GM18507 (cell line): ENCODE measurements at regions not wholly inside any gene's neighbourhood (a gene's known extent, or its start where the extent isn't known, plus 50 kb on each side); places are given as distances from the start of the nearest gene placed in this dataset.

Experiments used
- DNase-seq: peaks from one replicate; pipeline ENCODE4 v3.0.0; 2011; ENCODE audit warnings: low read depth; ENCODE audit not compliant: insufficient read length; ENCODE audit errors: extremely low spot score
- FAIRE-seq: peaks from 2 replicates; lab custom pipeline; 2011; peaks lifted over from hg19 to GRCh38; lab: Jason Lieb, UNC

DNA sequence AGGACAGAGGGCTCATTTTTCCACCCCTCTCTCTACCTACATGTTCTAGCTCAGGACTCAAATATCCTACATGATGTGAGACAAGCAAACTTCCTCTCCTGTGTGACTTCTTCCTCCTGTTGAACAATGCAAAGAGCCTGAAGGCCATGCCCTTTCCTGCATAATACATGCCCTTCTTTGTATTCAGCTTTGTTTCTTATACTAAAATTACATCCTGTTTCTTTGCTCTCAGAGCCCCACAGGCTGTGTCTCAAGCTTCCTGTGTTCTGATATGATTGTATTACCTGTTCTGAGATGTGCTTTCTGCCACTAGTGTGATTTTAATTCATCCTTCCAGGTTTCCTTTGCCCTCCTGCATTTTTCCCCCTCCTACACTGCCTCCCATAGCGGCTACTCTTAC is 166.4 kb upstream of the AFF2 start:
- FAIRE-seq: no peak
- DNase-seq: no peak

DNA sequence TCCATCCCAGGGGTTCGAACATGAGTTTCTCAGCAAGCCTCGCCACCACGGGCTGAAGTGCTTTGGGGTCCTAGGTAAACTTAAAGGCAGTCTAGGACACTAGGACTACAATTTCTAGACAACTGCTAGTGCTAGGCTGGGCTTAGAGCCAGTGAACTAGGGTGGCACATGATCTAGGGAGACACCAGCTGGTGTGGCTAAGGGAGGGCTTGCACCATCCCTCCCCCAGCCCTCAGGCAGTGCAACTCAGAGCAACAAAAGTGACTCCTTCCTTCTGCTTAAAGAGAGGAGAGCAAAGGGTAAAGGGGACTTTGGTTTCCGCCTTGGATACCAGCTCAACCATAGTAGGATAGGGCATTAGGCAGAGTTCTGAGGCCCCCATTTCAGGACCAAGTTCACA is 162.5 kb upstream of the AFF2 start:
- FAIRE-seq (no peak), DNase-seq (no peak)

DNA sequence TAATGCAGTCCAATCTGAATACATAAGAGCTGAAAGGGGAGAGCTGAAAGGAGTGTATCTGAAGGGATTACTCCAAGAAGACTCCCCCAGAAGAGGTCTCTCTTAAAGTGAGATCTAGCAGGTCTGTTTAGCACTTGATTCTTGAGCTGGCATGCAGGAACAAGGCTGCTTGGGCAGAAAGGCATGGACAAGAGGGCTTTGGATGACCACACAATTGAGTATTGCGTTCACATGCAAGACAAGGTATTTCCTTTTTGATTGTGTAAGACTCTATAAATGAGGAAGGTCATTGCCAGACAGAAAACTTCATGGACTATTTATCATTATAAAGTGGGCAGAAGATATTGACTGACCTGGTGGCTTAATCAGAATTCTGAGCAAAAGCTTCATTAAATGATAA is 145.5 kb upstream of the AFF2 start:
- FAIRE-seq (no peak), DNase-seq (no peak)

DNA sequence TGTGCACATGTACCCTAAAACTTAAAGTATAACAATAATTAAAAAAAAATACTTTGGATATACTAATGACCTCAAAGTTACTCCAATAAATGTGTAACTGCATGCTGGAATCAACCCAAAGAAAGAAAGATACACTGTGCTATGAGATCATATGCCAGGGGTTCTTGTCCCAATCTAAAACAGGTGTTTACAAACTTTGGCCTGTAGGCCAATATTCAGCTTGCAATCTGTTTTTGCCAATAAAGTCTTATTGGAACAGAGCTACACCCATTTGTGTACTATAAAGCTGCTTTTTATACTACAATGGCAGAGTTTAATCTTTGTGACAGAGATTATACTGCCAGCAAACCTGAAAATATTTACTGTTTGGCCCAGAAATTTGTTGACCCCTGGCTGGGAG is 138.8 kb upstream of the AFF2 start:
- FAIRE-seq: no peak

DNA sequence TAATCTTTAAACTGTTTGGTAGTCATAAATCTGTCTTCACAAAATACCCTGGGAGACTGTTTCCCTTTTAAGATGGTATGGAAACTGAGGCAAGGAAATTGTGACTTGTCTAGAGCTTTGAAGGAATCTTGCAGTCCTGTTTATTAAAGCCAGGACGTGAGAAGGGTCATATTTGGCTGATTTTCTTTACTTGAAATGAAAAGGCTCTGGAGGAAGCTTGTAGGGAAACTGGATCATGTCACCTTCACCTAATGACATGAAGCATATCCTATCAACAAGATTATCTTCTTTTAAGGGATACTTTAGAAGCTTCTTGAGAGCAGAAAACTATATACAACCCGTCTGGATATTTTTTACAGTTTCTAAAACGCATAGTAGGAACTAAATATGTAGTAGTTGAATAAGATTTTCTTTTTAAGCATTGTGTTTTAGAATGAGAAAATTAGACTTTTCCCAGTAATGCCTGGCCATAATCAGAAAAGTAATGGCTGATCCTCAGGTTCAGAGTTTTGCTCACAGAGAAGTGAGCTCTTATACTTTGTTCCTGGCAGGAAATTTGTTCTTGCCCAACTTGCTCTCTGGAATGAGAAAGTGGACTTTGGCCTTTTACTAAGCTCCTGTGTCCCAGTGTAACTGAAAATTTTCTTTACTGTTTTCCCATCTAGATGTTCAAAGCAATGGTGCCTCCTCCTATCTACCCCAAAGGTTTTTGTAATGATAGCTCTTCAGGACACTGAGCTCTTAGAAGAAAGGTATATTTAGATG is 136.8 kb upstream of the AFF2 start:
- DNase-seq (no peak), FAIRE-seq (no peak)

More for the DNA sequence above, 138.8 kb upstream of the AFF2 start:
- no peak for DNase-seq

DNA sequence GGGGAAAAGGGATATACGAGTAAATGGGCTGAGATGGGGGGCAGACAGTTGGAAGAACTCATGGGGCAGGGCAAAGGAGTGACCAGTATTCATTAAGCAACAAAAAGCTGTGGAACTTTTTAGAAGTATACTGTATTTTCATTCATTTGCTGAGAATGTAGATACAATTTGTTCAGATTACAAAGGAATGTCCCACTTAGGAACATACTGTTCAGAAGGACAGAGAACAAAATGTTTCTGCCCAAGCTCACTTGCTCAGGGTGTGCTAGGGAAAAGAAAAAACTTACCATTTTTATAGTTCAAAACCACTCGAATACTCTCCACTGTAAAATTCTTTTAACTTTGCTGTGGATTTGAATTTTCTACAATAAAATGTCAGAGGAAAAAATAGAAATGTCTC is 135.2 kb upstream of the AFF2 start:
- FAIRE-seq (no peak), DNase-seq (no peak)

DNA sequence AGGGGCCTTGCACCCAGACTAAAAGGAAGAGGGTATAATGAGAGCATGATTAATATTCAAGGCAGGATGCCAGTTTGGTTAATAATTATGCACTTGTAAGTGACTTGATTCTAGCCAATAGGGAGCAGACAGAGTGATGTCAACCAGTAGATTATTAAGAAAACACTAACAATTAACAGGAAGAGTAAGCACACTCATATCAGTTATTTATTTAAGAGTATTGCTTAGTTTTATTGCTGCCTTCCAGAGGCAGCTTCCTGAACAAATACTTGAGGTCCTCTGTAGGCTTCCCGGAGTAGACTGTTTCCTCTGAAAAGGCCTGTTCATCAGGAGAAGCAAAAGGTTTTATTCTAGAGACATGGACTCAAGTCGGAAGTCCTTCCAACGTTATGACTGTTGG is 129.1 kb upstream of the AFF2 start:
- no peak for FAIRE-seq
- DNase-seq: no peak

DNA sequence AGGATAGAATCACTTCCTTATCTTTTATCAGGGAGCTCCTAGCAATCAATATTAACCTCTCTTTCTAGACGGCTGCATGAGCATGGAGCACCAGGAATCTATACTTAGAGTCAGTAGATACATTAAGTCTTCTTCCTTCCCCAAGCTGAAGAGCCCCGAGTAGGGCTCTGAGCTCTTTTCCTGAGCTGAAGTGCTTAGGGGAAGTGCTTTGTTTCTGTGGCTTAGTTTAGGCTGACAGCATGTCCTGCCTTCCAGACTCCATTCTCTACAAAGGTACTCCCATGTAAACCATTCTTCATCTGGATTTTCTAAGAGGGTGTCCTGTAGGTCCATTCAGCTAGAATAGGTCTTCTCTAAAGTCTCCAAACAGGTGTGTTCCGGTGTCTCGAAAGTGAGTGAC is 127.5 kb upstream of the AFF2 start:
- no peak for FAIRE-seq
- no peak for DNase-seq

DNA sequence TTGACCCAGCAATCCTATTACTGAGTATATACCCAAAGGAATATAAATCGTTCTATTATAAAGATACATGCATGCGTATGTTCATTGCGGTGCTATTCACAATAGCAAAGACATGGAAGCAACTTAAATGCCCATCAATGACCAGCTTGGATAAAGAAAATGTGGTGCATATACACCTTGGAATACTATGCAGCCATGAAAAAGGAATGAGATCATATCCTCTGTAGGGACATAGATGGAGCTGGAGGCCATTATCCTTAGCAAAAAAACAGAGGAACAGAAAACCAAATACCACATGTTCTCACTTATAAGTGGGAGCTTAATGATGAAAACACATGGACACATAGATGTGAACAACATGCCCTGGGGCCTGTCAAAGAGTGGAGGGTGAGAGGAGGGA is 124.1 kb upstream of the AFF2 start:
- FAIRE-seq (no peak), DNase-seq (no peak)

DNA sequence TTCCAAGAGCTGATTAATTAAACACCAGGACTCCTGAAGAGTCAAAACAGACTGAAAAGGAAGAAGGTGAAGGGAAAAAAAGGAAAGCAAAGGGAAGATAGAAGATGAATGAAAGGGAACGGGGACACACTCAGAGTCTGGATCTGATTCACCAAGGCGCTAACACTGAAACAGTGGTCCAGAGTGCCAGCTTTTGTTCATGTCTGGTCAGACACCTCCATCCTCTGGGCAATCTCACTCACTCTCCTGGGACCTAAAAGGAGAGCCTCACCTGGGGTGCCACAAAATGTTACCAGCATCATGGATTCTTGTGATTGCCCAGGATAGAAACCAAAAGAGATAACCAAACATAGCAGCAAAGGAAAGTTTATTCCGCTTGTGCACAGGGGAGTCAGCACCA is 120.3 kb upstream of the AFF2 start:
- FAIRE-seq: peak; percentile 48
- no peak for DNase-seq

DNA sequence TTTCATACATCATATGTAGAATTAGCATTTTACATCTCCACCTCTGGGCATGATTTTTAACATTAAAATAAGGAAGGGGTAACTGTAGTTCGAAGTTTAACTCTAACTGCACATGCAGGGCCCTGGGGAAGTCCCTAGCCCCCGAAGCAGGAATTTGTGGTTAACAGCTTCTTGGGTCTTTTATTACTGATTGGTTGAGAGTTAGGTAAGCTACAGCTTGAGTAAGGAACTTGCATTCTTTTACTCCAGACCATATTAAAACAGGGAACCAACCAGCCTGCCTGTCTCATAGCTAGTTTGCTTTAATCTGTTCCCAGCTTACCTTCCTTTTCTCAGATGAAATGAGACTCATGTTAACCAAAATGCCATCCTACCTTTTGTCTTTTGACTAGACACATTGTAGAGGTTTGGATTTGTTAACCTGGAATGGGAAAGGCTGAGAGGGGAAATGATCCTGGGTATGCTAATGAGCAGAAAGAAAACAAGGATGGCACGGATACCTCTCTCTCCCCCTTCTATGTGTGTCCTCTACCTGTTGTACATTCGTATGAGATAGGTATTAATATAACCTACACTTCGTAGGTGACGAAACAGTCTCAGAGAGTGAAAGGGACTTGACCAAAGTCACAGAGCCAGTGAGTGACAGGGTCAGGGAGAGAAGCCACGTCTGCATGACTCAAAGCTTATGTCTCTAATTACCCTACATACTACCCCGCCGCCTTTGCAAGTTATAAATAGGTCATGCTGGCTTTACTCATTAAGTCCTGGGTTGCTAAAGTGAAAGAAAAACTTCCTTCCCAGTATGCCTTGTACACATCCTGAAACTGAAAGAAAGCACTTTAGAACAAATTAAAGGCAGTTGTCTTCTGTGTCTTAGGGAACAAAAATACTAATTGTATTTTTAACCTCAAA is 119.5 kb upstream of the AFF2 start:
- peak; percentile 1 for DNase-seq
- FAIRE-seq: peak; percentile 95

DNA sequence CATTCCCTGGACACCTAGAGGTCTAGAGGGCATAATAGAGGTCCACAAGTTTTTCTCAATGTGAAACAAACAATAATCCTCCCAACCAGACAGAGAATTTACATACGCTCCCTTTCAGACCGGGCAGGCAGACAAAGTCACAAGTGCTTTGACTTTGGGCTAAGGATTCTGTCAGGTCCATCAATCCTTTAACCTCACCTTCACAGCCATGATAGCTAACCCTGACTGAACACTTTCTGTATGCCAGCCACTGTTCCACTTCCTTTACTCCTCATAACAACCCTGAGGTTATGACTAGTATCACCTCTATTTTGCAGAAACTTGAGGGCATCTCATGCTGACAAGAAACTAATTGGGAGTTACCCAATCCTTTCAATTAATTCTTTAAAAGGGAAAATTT is 118.8 kb upstream of the AFF2 start:
- DNase-seq (no peak), FAIRE-seq (peak; percentile 47)

DNA sequence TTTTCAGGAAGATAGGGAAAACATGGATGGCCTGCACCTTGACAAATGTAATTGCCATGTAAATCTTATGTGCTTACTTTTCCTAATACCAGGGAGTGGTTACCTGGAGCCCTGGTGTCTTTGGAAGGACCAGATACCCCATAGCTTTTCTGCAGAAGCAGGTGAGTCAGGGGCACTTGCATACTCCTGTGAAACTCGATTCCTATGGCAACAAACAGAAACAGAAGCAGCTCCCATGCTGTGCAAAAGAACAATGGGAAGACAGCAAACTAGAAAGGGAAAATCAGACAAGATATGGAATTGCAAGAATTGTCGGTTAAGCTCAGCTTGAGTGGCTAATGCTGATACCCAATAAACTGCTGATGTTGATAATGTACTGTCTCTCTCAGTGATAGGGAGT is 117.4 kb upstream of the AFF2 start:
- no peak for DNase-seq
- FAIRE-seq: no peak

DNA sequence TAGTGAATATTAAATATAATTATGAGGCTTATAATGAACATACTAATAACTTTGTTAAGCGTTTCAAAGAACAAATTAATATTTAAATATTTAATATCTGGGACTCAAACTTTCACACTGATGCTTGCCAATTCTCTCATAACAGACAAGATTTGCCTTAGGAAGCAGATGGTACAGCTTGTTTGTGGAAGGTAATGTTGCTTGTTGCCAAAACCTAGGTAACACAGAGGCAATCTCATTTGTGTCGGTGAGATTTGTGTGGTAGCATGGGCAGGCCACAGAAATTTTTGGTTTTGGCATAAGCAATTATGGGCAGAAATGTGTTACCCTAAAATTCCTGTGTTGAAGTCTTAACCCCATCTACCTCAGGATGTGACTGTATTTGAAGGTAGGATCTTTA is 114.9 kb upstream of the AFF2 start:
- FAIRE-seq (no peak), DNase-seq (no peak)

DNA sequence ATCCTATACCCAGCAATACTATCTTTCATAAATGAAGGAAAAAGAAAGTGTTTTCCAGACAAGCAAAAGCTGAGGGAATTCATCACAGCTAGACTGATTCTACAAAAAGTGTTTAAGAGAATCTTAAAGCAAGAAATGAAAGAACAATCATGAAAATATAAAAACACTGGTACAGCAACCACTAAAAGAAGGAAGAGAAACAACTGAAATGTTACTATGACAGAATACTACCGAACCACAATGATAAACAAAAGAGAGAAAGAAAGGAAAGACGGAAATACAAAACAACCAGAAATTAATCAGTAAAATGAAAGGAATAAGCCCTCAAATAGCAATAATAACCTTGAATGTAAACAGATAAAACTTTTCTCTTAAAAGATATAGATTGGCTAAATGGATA is 110.8 kb upstream of the AFF2 start:
- no peak for FAIRE-seq
- DNase-seq: no peak

DNA sequence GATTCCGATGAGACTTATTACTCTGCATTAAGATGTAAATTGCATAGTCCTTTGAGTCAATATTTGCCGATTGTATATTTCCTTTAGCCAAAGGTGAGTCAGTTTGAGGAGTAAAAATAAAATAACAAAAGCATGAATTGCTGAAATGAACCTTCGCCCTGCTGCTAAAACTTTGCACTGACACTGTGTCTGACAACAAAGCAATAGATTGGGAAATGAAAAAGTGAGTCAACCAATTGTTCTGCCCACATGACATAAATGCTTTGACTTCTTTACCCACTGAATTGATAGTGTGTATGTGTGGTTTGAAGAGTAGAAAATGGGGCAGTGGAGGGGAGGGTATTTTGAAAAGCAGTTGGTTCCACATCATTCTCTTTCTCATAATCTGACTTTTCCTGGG is 88.4 kb upstream of the AFF2 start:
- FAIRE-seq (no peak), DNase-seq (no peak)

DNA sequence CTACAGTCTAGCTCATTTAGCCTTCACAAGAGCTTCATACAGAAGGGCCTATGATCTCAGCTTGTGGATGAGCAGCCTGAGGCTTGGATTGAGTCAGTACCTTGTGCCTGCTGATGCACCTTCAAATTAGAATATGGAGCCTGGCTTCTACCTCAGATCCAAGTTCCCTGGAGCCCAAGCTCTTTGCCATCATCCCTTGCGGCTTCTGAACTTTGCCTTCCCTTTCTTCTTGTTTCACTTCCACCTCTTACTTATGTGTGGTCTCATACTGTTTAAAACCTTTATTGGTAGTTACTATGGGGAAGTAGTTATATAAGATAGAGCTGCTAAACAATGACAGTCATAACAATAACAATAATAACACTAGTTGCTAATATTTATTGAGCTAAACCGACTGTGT is 84.3 kb upstream of the AFF2 start:
- DNase-seq: no peak
- FAIRE-seq: peak; percentile 47

DNA sequence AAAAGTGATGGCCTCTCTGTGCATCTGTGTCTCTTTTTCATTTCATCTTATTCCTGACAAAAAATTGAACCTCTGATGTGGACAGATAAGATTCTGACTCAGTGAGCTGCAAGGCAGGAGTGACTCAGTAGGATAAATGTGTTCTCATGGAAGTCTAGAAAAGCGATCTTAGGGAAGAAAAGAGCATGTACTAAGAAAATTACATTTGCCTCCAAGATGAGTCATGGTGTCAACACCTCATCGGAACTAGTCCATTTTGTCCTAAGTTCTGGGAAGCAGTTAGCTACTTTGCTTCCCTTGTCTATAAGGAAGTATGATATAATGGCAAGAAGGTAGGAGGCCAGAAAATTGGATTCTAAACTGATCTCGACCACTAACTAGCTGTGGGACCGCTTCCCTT is 83.5 kb upstream of the AFF2 start:
- DNase-seq (no peak), FAIRE-seq (no peak)

DNA sequence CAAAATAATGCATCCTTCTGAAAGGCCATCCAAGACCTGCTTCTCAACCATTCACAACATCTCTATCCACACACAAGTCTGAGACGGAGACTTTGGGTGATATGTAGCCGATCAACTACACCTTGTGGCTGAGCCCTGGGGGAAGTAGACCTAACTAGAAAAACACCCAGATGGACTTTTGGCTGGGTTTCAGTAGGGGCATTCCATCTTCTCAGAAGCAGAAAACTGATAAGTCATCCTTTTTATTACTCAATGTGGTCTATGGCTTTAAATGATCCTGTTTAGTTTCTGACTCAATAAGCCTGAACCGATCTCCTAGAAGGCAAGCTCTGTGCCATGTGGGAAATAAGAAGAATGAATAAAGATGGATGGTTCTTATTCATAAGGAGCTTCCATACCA is 82.5 kb upstream of the AFF2 start:
- DNase-seq (no peak), FAIRE-seq (peak; percentile 63)

DNA sequence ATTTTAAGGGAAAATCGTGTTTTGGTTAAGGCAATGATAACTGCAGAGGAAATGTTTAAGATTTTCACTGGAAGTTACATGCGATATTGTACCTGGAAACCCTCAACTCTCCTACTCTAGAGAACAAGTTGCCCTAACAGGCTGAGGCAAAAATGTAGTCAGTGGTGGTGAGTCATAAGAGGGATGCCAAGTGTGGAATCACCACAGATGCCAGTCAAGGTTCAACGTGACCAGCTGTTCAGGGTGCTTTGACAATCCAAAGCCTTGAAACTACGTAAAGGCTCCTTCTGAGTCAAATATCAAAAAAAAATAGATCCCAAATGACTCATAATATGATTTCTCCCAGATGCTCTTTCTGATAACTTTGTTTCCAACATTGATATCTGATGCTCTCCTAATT is 77.9 kb upstream of the AFF2 start:
- FAIRE-seq: no peak
- no peak for DNase-seq

DNA sequence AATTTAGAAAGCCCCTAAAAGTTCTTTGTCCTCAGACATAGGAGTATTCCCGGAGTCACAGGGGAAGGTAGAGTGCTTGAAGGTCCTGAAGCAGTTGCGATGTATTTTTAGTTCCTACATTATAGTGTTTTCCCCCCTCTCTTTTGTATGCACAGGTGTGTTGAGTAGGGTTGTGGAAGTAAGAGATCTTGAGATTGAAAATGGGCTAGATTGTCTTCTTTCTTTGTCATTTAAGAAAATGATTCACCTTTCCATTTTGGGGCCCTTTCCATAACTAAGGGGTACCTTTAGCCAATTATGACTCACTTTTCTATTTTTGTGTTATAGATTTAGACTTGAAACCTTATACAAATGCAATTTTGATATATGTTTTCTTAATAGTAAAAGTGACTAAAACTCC is 75.8 kb upstream of the AFF2 start:
- DNase-seq (no peak), FAIRE-seq (no peak)
